ENCODE measurements at regions not wholly inside any gene's neighbourhood (a gene's known extent, or its start where the extent isn't known, plus 50 kb on each side); places are given as distances from the start of the nearest gene placed in this dataset.
"Not testable (repeated sequence)": the region's sequence is repeated elsewhere in the genome, so short reads cannot be mapped to it uniquely, and the experiment has no call there.

GRCh38 chr14:106253995-106254394 is 727.6 kb downstream of the TMEM121 start:
- not testable (repeated sequence) for TF ChIP-seq CTCF, POLR2A (IDR thresholded peaks at IDR 0.05)
